Dedifferentiated amniotic fluid mesenchymal stem cell (primary cell): ENCODE measurements at regions not wholly inside any gene's neighbourhood (a gene's known extent, or its start where the extent isn't known, plus 50 kb on each side); places are given as distances from the start of the nearest gene placed in this dataset.

Experiments used
- DNase-seq: peaks from one replicate; pipeline ENCODE4 v3.0.0-alpha.2; 2016; ENCODE audit errors: extremely low spot score

GRCh38 chr5:14983666-14984441 is 112.3 kb upstream of the ANKH start:
- DNase-seq, result no peak

- no peak for DNase-seq
Observed at GRCh38 chr5:14980698-14981097, 109.1 kb upstream of the ANKH start.

GRCh38 chr5:14977058-14977685 is 105.6 kb upstream of the ANKH start:
- no peak for DNase-seq

GRCh38 chr5:14976486-14976885 is 104.9 kb upstream of the ANKH start:
- DNase-seq, result no peak

- DNase-seq, result no peak
Observed at GRCh38 chr5:14971873-14972272, 100.3 kb upstream of the ANKH start.

GRCh38 chr5:14968796-14969195 is 97.2 kb upstream of the ANKH start:
- no peak for DNase-seq

GRCh38 chr5:14967166-14967565 is 95.6 kb upstream of the ANKH start:
- DNase-seq, result no peak

- DNase-seq, result no peak
Observed at GRCh38 chr5:14965815-14966214, 94.2 kb upstream of the ANKH start.

GRCh38 chr5:14962604-14963003 is 91.0 kb upstream of the ANKH start:
- DNase-seq, result no peak

GRCh38 chr5:14960120-14960462 is 88.5 kb upstream of the ANKH start:
- DNase-seq, result no peak

GRCh38 chr5:14959399-14960119 is 88.0 kb upstream of the ANKH start:
- DNase-seq, result no peak

GRCh38 chr5:14958188-14958587 is 86.6 kb upstream of the ANKH start:
- DNase-seq, result no peak

- DNase-seq, result no peak
Observed at GRCh38 chr5:14956423-14957046, 85.0 kb upstream of the ANKH start.

GRCh38 chr5:14954616-14955343 is 83.2 kb upstream of the ANKH start:
- no peak for DNase-seq

- no peak for DNase-seq
Observed at GRCh38 chr5:14954216-14954615, 82.6 kb upstream of the ANKH start.

- no peak for DNase-seq
Observed at GRCh38 chr5:14953075-14953607, 81.6 kb upstream of the ANKH start.

- no peak for DNase-seq
Observed at GRCh38 chr5:14948383-14948782, 76.8 kb upstream of the ANKH start.

GRCh38 chr5:14946815-14947620 is 75.4 kb upstream of the ANKH start:
- DNase-seq, result no peak

- no peak for DNase-seq
Observed at GRCh38 chr5:14945450-14945849, 73.9 kb upstream of the ANKH start.

GRCh38 chr5:14944996-14945395 is 73.4 kb upstream of the ANKH start:
- no peak for DNase-seq

- DNase-seq, result no peak
Observed at GRCh38 chr5:14944350-14944739, 72.8 kb upstream of the ANKH start.
